OCI-LY3 (cell line): ENCODE measurements at regions not wholly inside any gene's neighbourhood (a gene's known extent, or its start where the extent isn't known, plus 50 kb on each side); places are given as distances from the start of the nearest gene placed in this dataset.

Experiments
- CTCF ChIP-seq: fragments of 200-600, 300-600 bp; sonication (generic); IDR thresholded peaks from 2 replicates; pipeline ENCODE4 v1.5.1; 2014; ENCODE audit warnings: antibody characterized with exemption, low read length, low read depth
- EZH2phosphoT487 ChIP-seq: fragments of 200-600 bp; shearing (Covaris generic); IDR thresholded peaks from 2 replicates; pipeline ENCODE4 v1.6.1; 2018; ENCODE audit warnings: antibody characterized with exemption, mixed run types, low read depth

GRCh38 chr5:67257500-67257899 lies 60.9 kb upstream of the CD180 start:
- no peak for TF ChIP-seq CTCF
- TF ChIP-seq EZH2phosphoT487: no peak
